T47D (cell line): ENCODE measurements at regions not wholly inside any gene's neighbourhood (a gene's known extent, or its start where the extent isn't known, plus 50 kb on each side); places are given as distances from the start of the nearest gene placed in this dataset.

ENCODE experiments used
- DNase-seq, 2 experiments: peaks; one replicate each; pipeline versions ENCODE4 v3.0.0 to v3.0.0-alpha.2; 2011 to 2012; ENCODE audit warnings: low read depth in 1 of 2, low spot score in 1 of 2
- JUND ChIP-seq: IDR thresholded peaks from 2 replicates; pipeline ENCODE4 v1.6.1; 2012; ENCODE audit warnings: low read depth
- in situ Hi-C: cut with HindIII; loops from 2 replicates; pipeline ENCODE4 v1.10.0; 2016; ENCODE audit warnings: low sequenced_read_pairs, low pct_unique_long_range_greater_than_20kb

GRCh38 chr12:107955966-107956643 lies 173.0 kb upstream of the WSCD2 start:
- no peak for TF ChIP-seq JUND
- DNase-seq, result peak in 1 of 2 experiments; percentile 14
- in situ Hi-C loops, result no loop called here

- TF ChIP-seq JUND, result no peak
- in situ Hi-C loops, result no loop called here
- no peak for DNase-seq
These were observed 171.6 kb upstream of the WSCD2 start for GRCh38 chr12:107957459-107957858.

- in situ Hi-C loops, result no loop called here
- no peak for TF ChIP-seq JUND
- DNase-seq, result no peak
These were observed 165.5 kb upstream of the WSCD2 start for GRCh38 chr12:107963635-107964034.

GRCh38 chr12:107967170-107967569 lies 161.9 kb upstream of the WSCD2 start:
- no peak for TF ChIP-seq JUND
- DNase-seq, result no peak
- in situ Hi-C loops, result no loop called here

GRCh38 chr12:107973950-107974349 lies 155.1 kb upstream of the WSCD2 start:
- TF ChIP-seq JUND, result no peak
- DNase-seq, result no peak
- in situ Hi-C loops, result no loop called here

GRCh38 chr12:107976331-107976730 lies 152.8 kb upstream of the WSCD2 start:
- no peak for TF ChIP-seq JUND
- in situ Hi-C loops, result no loop called here
- DNase-seq, result no peak

- no peak for DNase-seq
- in situ Hi-C loops, result no loop called here
- no peak for TF ChIP-seq JUND
These were observed 150.9 kb upstream of the WSCD2 start for GRCh38 chr12:107978201-107978600.

- in situ Hi-C loops, result no loop called here
- DNase-seq, result no peak
- TF ChIP-seq JUND, result no peak
These were observed 150.4 kb upstream of the WSCD2 start for GRCh38 chr12:107978641-107979040.

GRCh38 chr12:107983756-107984472 lies 145.2 kb upstream of the WSCD2 start:
- in situ Hi-C loops, result no loop called here
- TF ChIP-seq JUND, result no peak
- no peak for DNase-seq

GRCh38 chr12:107984973-107985372 lies 144.1 kb upstream of the WSCD2 start:
- in situ Hi-C loops, result no loop called here
- DNase-seq, result no peak
- no peak for TF ChIP-seq JUND

GRCh38 chr12:107986183-107986582 lies 142.9 kb upstream of the WSCD2 start:
- in situ Hi-C loops, result no loop called here
- no peak for DNase-seq
- TF ChIP-seq JUND, result no peak

GRCh38 chr12:107990325-107990724 lies 138.8 kb upstream of the WSCD2 start:
- DNase-seq, result peak in 1 of 2 experiments; percentile 44
- TF ChIP-seq JUND, result no peak
- in situ Hi-C loops, result no loop called here

- DNase-seq, result no peak
- no peak for TF ChIP-seq JUND
- in situ Hi-C loops, result no loop called here
These were observed 137.1 kb upstream of the WSCD2 start for GRCh38 chr12:107992029-107992428.
